Stomach smooth muscle (tissue), 2 donors: ENCODE measurements at regions not wholly inside any gene's neighbourhood (a gene's known extent, or its start where the extent isn't known, plus 50 kb on each side); places are given as distances from the start of the nearest gene placed in this dataset.

Source experiments
- H3K27ac ChIP-seq: one replicate; pipeline ENCODE4 v1.7.0; 2013; ENCODE audit warnings: mild to moderate bottlenecking, low read length, inconsistent platforms
- H3K27me3 ChIP-seq, 2 donors: one replicate each; pipeline ENCODE4 v1.7.0; 2013; ENCODE audit warnings: low read length in 2 of 2; ENCODE audit not compliant: insufficient read depth in 2 of 2, control insufficient read depth in 1 of 2
- H3K36me3 ChIP-seq, 2 donors: one replicate each; pipeline ENCODE4 v1.7.0; 2013; ENCODE audit warnings: low read length in 2 of 2; ENCODE audit not compliant: control insufficient read depth in 2 of 2, insufficient read depth in 2 of 2
- H3K4me1 ChIP-seq: one replicate; pipeline ENCODE4 v1.7.0; 2013; ENCODE audit warnings: low read length; ENCODE audit not compliant: control insufficient read depth, insufficient read depth
- H3K4me3 ChIP-seq, 2 donors: one replicate each; pipeline ENCODE4 v1.7.0; 2013; ENCODE audit warnings: low read length in 2 of 2
- H3K9ac ChIP-seq, 2 donors: one replicate each; pipeline ENCODE4 v1.7.0; 2013; ENCODE audit warnings: low read length in 2 of 2, mild to moderate bottlenecking in 1 of 2
- H3K9me3 ChIP-seq, 2 donors: one replicate each; pipeline ENCODE4 v1.7.0; 2013; ENCODE audit warnings: low read length in 2 of 2; ENCODE audit not compliant: control insufficient read depth in 2 of 2
- donor health status: healthy.
- donor health status: Pancreatic carcinoma.

DNA sequence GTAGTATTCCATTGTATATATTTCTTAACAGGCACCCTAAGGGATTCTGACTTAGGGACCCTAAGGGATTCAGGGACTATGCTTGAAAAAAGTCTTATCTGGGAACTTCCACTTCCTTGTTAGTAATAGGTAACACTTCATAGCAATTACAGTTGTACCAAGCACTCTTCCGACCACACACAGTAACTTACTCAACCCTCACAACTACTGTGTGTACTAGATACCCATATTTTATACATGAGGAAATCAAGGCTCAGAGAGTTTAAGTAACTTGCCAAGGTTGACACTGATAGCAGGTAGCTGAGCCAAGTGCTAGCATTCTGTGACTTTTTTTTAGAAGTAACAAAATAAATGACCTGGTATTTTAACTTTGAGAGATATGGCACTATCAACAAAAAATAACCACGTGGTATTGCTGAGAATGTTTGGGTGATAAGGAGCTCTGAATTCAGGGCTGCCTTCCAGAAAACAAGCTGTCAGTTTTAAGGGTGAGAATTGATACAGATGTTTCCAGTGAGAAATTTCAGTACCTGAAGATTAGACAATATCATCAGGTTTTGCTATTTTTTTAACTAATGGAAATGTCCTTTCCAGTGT is 210.3 kb upstream of the SUCLG2 start:
- peaks cover 0 to 3% of the 10 kb centered on the region in 2 donors for H3K9me3 ChIP-seq
- H3K4me1 ChIP-seq = no peaks in the 10 kb centered on the region
- H3K4me3 ChIP-seq = no peak overlapping the region
- H3K9ac ChIP-seq = no peak overlapping the region
- H3K36me3 ChIP-seq = no peaks in the 10 kb centered on the region
- H3K27me3 ChIP-seq = no peaks in the 10 kb centered on the region
- no peak overlapping the region for H3K27ac ChIP-seq

DNA sequence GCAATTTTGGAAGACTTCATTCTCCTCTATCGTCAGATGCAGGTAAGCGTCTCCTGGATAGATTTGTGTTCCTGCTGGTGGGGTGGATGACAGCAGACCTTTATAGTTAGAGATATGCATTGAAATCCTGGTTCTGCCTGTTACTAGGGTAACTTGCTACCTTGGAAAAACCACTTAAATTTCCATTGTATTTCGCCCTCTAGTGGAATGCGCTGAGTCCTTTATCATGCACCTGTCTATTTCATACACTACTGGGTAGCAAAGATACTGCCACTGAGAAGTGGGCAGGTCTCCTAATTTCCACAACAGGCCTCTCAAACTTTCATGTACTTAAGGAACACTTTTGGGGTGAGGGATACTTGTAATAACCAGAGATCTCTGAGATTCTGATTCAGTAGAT is 209.5 kb upstream of the SUCLG2 start:
- Histone ChIP-seq H3K9ac (no peak overlapping the region), H3K36me3 (no peaks in the 10 kb centered on the region), H3K4me1 (no peaks in the 10 kb centered on the region), H3K9me3 (peaks cover 2 to 3% of the 10 kb centered on the region in 2 donors), H3K27me3 (no peaks in the 10 kb centered on the region), H3K27ac (no peak overlapping the region), H3K4me3 (no peak overlapping the region)

DNA sequence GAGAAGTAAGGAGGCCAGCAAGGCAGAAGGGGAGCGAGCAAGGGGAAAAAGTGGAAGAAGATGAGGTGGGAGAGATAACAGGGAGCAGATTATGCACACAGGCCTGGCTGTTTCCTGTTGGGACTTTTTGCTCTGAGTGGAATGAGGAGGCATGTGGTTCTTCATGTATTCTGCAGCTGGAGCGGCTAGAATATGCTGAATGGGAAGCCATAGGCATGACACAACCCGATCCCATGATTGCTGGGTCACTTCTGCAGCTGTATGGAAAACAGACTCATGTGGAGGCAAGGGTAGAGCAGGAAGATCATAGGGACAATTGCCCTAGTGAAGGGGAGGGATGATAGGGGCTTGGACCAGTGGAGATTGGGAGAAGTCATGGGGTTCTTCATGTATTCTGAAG is 206.0 kb upstream of the SUCLG2 start:
- H3K36me3 ChIP-seq = no peaks in the 10 kb centered on the region
- H3K27me3 ChIP-seq = no peaks in the 10 kb centered on the region
- no peaks in the 10 kb centered on the region for H3K4me1 ChIP-seq
- no peak overlapping the region for H3K9ac ChIP-seq
- peaks cover 2 to 3% of the 10 kb centered on the region in 2 donors for H3K9me3 ChIP-seq
- H3K4me3 ChIP-seq = no peak overlapping the region
- H3K27ac ChIP-seq = no peak overlapping the region

DNA sequence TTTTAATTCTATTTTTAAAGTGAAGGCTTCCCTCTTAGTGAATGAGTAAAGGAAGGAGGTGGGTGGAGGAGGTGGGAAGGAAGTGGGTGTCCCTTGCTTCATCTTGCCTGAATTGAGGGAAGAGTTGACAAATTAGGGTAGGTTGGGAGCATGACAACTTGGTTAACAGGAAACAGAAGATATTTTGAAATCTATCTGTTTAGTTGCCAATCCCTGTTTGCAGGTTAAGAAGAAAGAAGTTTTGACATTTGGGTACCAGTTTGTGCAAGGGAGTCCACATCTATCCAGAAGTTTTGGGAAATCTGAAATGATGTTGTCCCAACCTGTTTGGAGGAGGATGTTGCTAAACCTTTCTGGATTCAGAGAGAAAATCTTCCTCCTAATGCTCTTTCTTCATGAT is 204.1 kb upstream of the SUCLG2 start:
- H3K27ac ChIP-seq = no peak overlapping the region
- H3K4me1 ChIP-seq = no peaks in the 10 kb centered on the region
- H3K27me3 ChIP-seq = no peaks in the 10 kb centered on the region
- no peak overlapping the region for H3K9ac ChIP-seq
- H3K9me3 ChIP-seq = peaks cover 2 to 3% of the 10 kb centered on the region in 2 donors
- H3K4me3 ChIP-seq = no peak overlapping the region
- no peaks in the 10 kb centered on the region for H3K36me3 ChIP-seq

DNA sequence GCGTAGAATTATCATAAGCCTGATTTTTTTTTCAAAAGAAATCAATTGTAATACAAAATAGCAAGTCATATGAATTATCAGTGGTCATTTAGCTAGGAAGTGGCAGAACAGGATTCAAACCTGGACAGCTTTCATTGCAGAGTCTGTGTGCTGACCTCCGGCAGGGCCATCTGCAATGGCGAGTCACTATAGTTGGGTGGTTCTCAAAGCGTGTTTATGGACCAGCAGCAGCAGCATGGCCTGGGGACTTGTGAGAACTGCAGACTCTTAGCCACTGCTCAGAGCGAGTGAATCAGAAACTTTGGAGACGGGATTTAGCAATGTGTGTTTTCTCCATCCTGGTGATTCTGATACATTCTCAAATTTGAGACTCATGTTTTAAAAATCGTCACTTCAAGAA is 202.3 kb upstream of the SUCLG2 start:
- H3K27me3 ChIP-seq = no peaks in the 10 kb centered on the region
- H3K27ac ChIP-seq = no peak overlapping the region
- H3K4me1 ChIP-seq = no peaks in the 10 kb centered on the region
- peaks cover 2 to 3% of the 10 kb centered on the region in 2 donors for H3K9me3 ChIP-seq
- H3K4me3 ChIP-seq = no peak overlapping the region
- H3K36me3 ChIP-seq = no peaks in the 10 kb centered on the region
- H3K9ac ChIP-seq = no peak overlapping the region

DNA sequence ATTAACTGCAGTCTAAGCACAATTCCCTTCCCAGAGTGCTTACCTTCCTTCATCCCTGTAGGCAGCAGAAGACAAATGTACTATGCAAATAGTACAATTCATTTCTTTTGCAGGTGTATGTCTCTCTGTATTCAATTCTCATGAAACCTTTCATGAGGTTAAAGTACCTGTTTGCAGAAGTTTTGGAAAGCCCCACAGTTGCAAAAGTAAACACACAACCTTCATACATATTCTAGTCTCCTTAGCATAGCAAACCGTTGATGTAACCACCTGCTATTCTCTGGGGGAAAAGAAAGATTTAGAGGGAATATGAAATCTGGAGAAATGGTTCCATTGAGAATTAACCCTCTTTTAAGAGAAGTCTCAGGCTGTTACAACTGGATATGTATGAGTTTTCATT is 200.3 kb upstream of the SUCLG2 start:
- H3K27ac ChIP-seq = no peak overlapping the region
- peaks cover 0 to 2% of the 10 kb centered on the region in 2 donors for H3K9me3 ChIP-seq
- no peaks in the 10 kb centered on the region for H3K36me3 ChIP-seq
- no peaks in the 10 kb centered on the region for H3K4me1 ChIP-seq
- H3K9ac ChIP-seq = no peak overlapping the region
- H3K27me3 ChIP-seq = no peaks in the 10 kb centered on the region
- H3K4me3 ChIP-seq = no peak overlapping the region

DNA sequence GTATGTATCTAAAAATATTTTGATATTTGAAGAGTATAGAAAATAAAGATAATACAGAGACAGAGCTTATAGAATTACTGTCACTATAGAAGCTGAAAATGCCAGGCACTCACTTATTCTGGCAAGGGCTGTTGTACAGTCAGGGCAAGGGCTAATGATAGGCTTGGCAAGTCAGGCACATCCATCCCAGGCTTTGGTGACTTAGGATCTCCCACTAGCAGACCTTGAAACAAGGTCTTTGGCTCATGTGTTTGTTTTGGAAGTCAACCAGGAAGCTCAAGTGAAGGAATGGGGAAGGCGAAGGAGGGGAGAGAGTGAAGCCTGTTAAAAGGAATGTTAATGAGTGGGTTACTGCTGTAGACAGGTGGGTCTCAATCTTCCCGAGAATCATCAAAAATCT is 199.1 kb upstream of the SUCLG2 start:
- H3K9me3 ChIP-seq = no peaks in the 10 kb centered on the region
- H3K4me3 ChIP-seq = no peak overlapping the region
- H3K4me1 ChIP-seq = no peaks in the 10 kb centered on the region
- no peak overlapping the region for H3K27ac ChIP-seq
- no peaks in the 10 kb centered on the region for H3K36me3 ChIP-seq
- H3K27me3 ChIP-seq = no peaks in the 10 kb centered on the region
- no peak overlapping the region for H3K9ac ChIP-seq

DNA sequence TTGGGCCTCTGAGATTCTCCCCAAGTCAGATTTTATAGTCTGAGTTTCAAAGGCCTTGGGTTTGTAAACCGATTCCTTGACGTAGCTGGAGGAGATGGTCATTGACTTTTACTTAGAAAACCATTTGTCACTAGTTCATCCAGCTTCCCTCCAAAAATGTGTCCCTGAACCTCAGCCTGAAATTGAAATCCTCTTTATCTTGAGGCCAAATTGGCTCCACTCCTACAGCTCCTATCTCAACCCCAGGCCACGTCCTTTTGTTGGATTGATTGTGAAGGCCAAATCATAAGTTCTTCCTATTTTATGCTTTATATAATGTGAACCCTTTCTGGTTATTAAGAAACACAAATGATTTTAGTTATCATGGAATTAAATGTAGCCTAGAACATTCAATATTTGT is 193.9 kb upstream of the SUCLG2 start:
- Histone ChIP-seq H3K4me1 (no peaks in the 10 kb centered on the region), H3K27ac (no peak overlapping the region), H3K9ac (no peak overlapping the region), H3K36me3 (no peaks in the 10 kb centered on the region), H3K27me3 (no peaks in the 10 kb centered on the region), H3K9me3 (no peaks in the 10 kb centered on the region), H3K4me3 (no peak overlapping the region)

DNA sequence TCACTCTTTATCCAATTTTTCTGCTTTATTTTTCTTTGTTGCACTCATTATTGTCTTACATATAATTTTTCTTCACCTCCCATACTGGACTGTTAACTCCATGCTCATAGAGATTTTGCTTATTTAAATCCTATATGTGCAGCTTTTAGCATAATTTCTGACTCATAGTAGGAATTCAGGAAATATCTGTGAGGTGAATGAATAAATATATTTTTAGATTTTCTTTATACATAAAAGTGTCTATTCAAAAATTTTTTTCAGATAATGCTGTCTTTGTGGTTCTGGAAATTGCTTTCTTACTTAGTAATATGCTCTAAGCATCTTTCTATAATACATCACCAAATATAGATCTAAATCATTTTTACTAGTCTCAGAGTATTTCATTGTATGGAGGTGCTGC is 191.8 kb upstream of the SUCLG2 start:
- no peaks in the 10 kb centered on the region for H3K36me3 ChIP-seq
- H3K9ac ChIP-seq = no peak overlapping the region

DNA sequence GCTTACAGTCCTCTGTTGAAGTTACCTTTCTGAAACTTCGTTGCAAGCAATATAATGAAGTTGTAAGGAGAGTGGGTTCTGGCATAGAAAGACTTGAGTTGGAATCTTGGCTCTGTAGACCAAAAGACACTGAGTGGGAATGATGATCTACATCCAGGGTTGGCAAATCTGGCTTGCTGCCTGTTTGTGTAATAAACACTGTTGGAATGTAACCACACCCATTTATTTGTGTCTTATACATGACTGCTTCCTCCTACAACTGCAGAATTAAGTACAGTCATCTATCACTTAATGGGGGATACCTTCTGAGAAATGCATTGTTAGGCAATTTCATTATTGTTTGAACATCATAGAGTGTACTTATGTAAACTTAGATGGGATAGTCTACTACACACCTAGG is 178.4 kb upstream of the SUCLG2 start:
- H3K4me1 ChIP-seq = no peaks in the 10 kb centered on the region
- no peaks in the 10 kb centered on the region for H3K27me3 ChIP-seq
- H3K4me3 ChIP-seq = no peak overlapping the region
- H3K9me3 ChIP-seq = peaks cover 0 to 8% of the 10 kb centered on the region in 2 donors
- no peaks in the 10 kb centered on the region for H3K36me3 ChIP-seq
- no peak overlapping the region for H3K27ac ChIP-seq
- no peak overlapping the region for H3K9ac ChIP-seq

More for the DNA sequence above, 191.8 kb upstream of the SUCLG2 start:
- Histone ChIP-seq H3K4me3 (no peak overlapping the region), H3K4me1 (no peaks in the 10 kb centered on the region), H3K27me3 (no peaks in the 10 kb centered on the region), H3K9me3 (no peaks in the 10 kb centered on the region), H3K27ac (no peak overlapping the region)

DNA sequence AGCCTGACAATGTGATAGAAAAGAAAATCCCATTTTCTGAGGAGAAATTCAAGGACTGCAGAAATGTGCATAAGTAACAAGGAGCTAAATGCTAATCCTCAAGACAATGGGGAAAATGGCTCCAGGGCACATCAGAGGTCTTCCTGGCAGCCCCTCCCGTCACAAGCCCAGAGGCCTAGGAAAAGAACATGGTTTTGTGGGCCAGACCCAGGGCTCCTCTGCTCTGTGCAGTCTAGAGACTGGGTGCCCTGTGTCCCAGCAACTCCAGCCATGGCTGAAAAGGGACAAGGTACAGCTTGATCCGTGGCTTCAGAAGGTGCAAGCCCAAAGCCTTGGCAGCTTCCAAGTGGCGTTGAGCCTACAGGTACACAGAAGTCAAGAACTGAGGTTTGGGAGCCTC is 176.8 kb upstream of the SUCLG2 start:
- Histone ChIP-seq H3K9me3 (peaks cover 0 to 8% of the 10 kb centered on the region in 2 donors), H3K27me3 (no peaks in the 10 kb centered on the region), H3K27ac (no peak overlapping the region), H3K36me3 (no peaks in the 10 kb centered on the region), H3K4me1 (no peaks in the 10 kb centered on the region), H3K9ac (no peak overlapping the region), H3K4me3 (no peak overlapping the region)
